Vagina (tissue), 2 donors: ENCODE measurements at regions not wholly inside any gene's neighbourhood (a gene's known extent, or its start where the extent isn't known, plus 50 kb on each side); places are given as distances from the start of the nearest gene placed in this dataset.
"Not testable (repeated sequence)": the region's sequence is repeated elsewhere in the genome, so short reads cannot be mapped to it uniquely, and the experiment has no call there.

Experiments
- DNase-seq, 2 donors: peaks; one replicate each; pipeline ENCODE4 v3.0.0-alpha.2; 2017; ENCODE audit errors: extremely low spot score in 2 of 2
- H3K27ac ChIP-seq: fragments of 200-600 bp; sonication (generic); one replicate; pipeline ENCODE4 v1.5.1; 2019
- H3K27me3 ChIP-seq: fragments of 200-600 bp; sonication (generic); one replicate; pipeline ENCODE4 v1.5.1; 2019
- H3K36me3 ChIP-seq, 2 donors: fragments of 200-600 bp; sonication (generic); one replicate each; pipeline ENCODE4 v1.5.1; 2017 to 2019
- H3K4me1 ChIP-seq: fragments of 200-600 bp; sonication (generic); one replicate; pipeline ENCODE4 v1.5.1; 2019
- H3K4me3 ChIP-seq, 2 donors: fragments of 200-600 bp; sonication (generic); 1 replicate in 1 of 2; 2 replicates in 1 of 2; pipeline ENCODE4 v1.5.1; 2016 to 2019
- H3K9me3 ChIP-seq: fragments of 200-600 bp; sonication (generic); one replicate; pipeline ENCODE4 v1.5.1; 2019
- POLR2A ChIP-seq, 2 donors: fragments of 450-650 bp; IDR thresholded peaks; one replicate each; pipeline ENCODE4 v1.6.1; 2017; ENCODE audit warnings: antibody characterized with exemption in 2 of 2, mild to moderate bottlenecking in 2 of 2, moderate library complexity in 2 of 2
- POLR2AphosphoS5 ChIP-seq, 2 donors: sonication (generic); formaldehyde crosslinking; IDR thresholded peaks; one replicate each; pipeline ENCODE4 v1.9.0; 2017; ENCODE audit warnings: antibody characterized with exemption in 2 of 2, mild to moderate bottlenecking in 2 of 2, low read depth in 1 of 2; ENCODE audit not compliant: insufficient read depth in 1 of 2
- intact Hi-C: fragments of 100-400 bp; cut with DNase I; formaldehyde crosslinking; loops from one replicate; pipeline ENCODE4 v1.15.1; 2023
- TF ChIP-seq, protein P1 (sequence below), 3 experiments: fragments of 450-650 bp in 2 of 3; fragments of 200-600 bp in 1 of 3; sonication (generic) in 1 of 3; IDR thresholded peaks; one replicate each; pipeline ENCODE4 v1.5.1; 2017 to 2019; ENCODE audit warnings: antibody characterized with exemption in 3 of 3, mild to moderate bottlenecking in 2 of 3, moderate library complexity in 2 of 3

GRCh38 chr9:30060976-30061375 is 2323.5 kb upstream of the ACO1 start:
- Histone ChIP-seq H3K36me3 (no peaks in the 10 kb centered on the region), H3K9me3 (no peaks in the 10 kb centered on the region), H3K27me3 (no peaks in the 10 kb centered on the region), H3K27ac (no peak overlapping the region), H3K4me3 (no peak overlapping the region), H3K4me1 (no peaks in the 10 kb centered on the region)
- TF ChIP-seq POLR2AphosphoS5 (IDR thresholded peaks at IDR 0.05; ENCODE audit: insufficient read depth in 1 of 2, low read depth in 1 of 2) = no peak
- DNase-seq = no peak
- intact Hi-C loops = no loop called here

DNA sequence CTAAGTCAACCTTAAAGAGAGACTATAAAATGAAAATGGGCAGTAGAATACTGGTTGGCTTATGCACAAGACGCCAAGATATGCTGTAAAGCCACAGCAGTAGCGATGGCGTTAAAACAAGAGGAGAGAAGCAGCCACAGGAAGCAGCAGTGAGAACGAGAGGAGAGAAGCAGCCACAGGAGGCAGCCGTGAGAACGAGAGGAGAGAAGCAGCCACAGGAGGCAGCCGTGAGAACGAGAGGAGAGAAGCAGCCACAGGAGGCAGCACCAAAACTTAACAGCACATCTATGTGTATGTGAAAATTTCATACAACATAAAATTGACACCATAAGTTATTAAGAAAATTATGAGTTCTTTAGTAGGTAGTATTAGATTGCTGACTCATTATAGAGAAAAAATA is 2318.6 kb upstream of the ACO1 start:
- no peak for TF ChIP-seq POLR2AphosphoS5 (IDR thresholded peaks at IDR 0.05; ENCODE audit: insufficient read depth in 1 of 2, low read depth in 1 of 2)
- no peak for TF ChIP-seq POLR2A (IDR thresholded peaks at IDR 0.05)
- TF ChIP-seq, protein P1, sequence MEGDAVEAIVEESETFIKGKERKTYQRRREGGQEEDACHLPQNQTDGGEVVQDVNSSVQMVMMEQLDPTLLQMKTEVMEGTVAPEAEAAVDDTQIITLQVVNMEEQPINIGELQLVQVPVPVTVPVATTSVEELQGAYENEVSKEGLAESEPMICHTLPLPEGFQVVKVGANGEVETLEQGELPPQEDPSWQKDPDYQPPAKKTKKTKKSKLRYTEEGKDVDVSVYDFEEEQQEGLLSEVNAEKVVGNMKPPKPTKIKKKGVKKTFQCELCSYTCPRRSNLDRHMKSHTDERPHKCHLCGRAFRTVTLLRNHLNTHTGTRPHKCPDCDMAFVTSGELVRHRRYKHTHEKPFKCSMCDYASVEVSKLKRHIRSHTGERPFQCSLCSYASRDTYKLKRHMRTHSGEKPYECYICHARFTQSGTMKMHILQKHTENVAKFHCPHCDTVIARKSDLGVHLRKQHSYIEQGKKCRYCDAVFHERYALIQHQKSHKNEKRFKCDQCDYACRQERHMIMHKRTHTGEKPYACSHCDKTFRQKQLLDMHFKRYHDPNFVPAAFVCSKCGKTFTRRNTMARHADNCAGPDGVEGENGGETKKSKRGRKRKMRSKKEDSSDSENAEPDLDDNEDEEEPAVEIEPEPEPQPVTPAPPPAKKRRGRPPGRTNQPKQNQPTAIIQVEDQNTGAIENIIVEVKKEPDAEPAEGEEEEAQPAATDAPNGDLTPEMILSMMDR (IDR thresholded peaks at IDR 0.05) = no peak

DNA sequence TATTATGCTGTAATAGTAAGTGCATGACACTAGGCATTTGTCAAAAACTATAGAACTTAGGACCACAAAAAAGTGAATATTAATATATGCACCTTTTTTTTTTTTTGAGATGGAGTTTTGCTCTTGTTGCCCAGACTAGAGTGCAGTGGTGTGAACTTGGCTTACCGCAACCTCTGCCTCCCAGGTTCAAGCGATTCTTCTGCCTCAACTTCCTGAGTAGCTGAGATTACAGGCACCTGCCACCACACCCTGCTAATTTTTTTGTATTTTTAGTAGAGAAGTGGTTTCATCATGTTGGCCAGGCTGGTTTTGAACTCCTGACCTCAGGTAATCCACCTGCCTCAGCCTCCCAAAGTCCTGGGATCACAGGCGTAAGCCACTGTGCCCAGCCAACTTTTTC is 2315.2 kb upstream of the ACO1 start:
- DNase-seq, intact Hi-C loops, H3K27me3 ChIP-seq: not testable (repeated sequence)

More for the DNA sequence above, 2318.6 kb upstream of the ACO1 start:
- H3K36me3 ChIP-seq = no peaks in the 10 kb centered on the region
- H3K27ac ChIP-seq = no peak overlapping the region
- H3K27me3 ChIP-seq = no peaks in the 10 kb centered on the region
- no peak overlapping the region for H3K4me3 ChIP-seq
- DNase-seq = no peak
- no peaks in the 10 kb centered on the region for H3K9me3 ChIP-seq
- intact Hi-C loops = no loop called here
- H3K4me1 ChIP-seq = no peaks in the 10 kb centered on the region

GRCh38 chr9:30075022-30075421 is 2309.4 kb upstream of the ACO1 start:
- H3K27ac ChIP-seq = no peak overlapping the region
- intact Hi-C loops = no loop called here

More for the DNA sequence above, 2315.2 kb upstream of the ACO1 start:
- not testable (repeated sequence) for H3K9me3 ChIP-seq, H3K27ac ChIP-seq, H3K36me3 ChIP-seq, H3K4me3 ChIP-seq, H3K4me1 ChIP-seq

DNA sequence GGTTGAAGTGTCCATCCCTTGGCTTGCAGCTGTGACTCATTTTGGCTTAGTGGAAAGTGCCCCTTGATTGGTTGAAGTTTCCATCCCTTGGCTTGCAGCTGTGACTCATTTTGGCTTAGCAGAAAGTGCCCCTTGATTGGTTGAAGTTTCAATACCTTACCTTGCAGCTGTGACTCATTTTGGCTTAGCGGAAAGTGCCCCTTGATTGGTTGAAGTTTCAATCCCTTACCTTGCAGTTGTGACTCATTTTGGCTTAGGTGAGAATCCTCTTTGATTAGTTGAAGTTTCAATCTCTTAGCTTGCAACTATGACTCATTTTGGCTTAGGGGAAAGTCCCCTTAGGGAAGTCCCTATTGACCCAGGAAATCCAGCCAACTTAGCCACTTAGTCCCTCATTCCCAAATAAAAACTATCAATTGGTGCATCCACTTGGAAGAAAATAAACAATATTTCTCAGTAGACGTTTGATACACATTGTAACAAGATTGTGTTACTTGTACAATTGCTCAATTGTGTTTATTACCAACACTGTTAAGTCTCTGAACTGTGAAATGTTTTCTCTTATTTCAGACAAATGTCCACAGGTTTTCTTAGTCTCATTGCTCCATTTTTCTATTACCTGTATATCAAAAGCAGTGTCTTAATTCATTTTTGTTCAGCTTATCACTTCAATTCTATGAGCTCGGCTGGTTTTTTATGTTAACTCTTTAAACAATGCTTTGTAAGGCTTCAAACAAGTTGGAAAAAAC is 2308.8 kb upstream of the ACO1 start:
- DNase-seq = no peak
- Histone ChIP-seq H3K27me3 (no peaks in the 10 kb centered on the region), H3K27ac (no peak overlapping the region), H3K4me1 (no peaks in the 10 kb centered on the region), H3K36me3 (no peaks in the 10 kb centered on the region), H3K4me3 (no peak overlapping the region), H3K9me3 (no peaks in the 10 kb centered on the region)
- TF ChIP-seq POLR2A (IDR thresholded peaks at IDR 0.05) (no peak), POLR2AphosphoS5 (IDR thresholded peaks at IDR 0.05; ENCODE audit: insufficient read depth in 1 of 2, low read depth in 1 of 2) (no peak)
- TF ChIP-seq, protein P1 (IDR thresholded peaks at IDR 0.05) = no peak
- intact Hi-C loops = no loop called here

More at GRCh38 chr9:30075022-30075421, 2309.4 kb upstream of the ACO1 start:
- no peaks in the 10 kb centered on the region for H3K27me3 ChIP-seq
- no peaks in the 10 kb centered on the region for H3K36me3 ChIP-seq
- H3K9me3 ChIP-seq = no peaks in the 10 kb centered on the region
- DNase-seq = no peak
- no peaks in the 10 kb centered on the region for H3K4me1 ChIP-seq
- TF ChIP-seq POLR2AphosphoS5 (IDR thresholded peaks at IDR 0.05; ENCODE audit: insufficient read depth in 1 of 2, low read depth in 1 of 2) (no peak), POLR2A (IDR thresholded peaks at IDR 0.05) (no peak)
- TF ChIP-seq, protein P1 (IDR thresholded peaks at IDR 0.05) = no peak
- no peak overlapping the region for H3K4me3 ChIP-seq

- Histone ChIP-seq H3K9me3 (no peaks in the 10 kb centered on the region), H3K4me1 (no peaks in the 10 kb centered on the region), H3K4me3 (no peak overlapping the region), H3K36me3 (no peaks in the 10 kb centered on the region), H3K27ac (no peak overlapping the region), H3K27me3 (no peaks in the 10 kb centered on the region)
- intact Hi-C loops = no loop called here
- DNase-seq = no peak
- TF ChIP-seq POLR2AphosphoS5 (IDR thresholded peaks at IDR 0.05; ENCODE audit: insufficient read depth in 1 of 2, low read depth in 1 of 2) (no peak), POLR2A (IDR thresholded peaks at IDR 0.05) (no peak)
- TF ChIP-seq, protein P1 (IDR thresholded peaks at IDR 0.05) = no peak
Measured at GRCh38 chr9:30078195-30078594, 2306.2 kb upstream of the ACO1 start.
